ENCODE measurements at regions not wholly inside any gene's neighbourhood (a gene's known extent, or its start where the extent isn't known, plus 50 kb on each side); places are given as distances from the start of the nearest gene placed in this dataset.

- BruUV-seq (replicated peaks) = no TSS peak
- Histone ChIP-seq H3K9me3 (ENCODE audit: control insufficient read depth, insufficient read depth, low read depth, low read length) (no peaks in the 10 kb centered on the region), H3K4me3 (ENCODE audit: low read depth in 2 of 2, low read length in 2 of 2) (no peak overlapping the region), H3K27me3 (ENCODE audit: control insufficient read depth, insufficient read depth, low read length) (no peaks in the 10 kb centered on the region), H3K4me1 (ENCODE audit: control insufficient read depth, insufficient read depth, low read length) (no peaks in the 10 kb centered on the region), H3K36me3 (ENCODE audit: control insufficient read depth, insufficient read depth, low read length) (no peaks in the 10 kb centered on the region), H3K27ac (ENCODE audit: low read length) (no peak overlapping the region)
- no peak for ATAC-seq
- in situ Hi-C loops (cut with HindIII; ENCODE audit: low pct_unique_long_range_greater_than_20kb, low sequenced_read_pairs) = no loop called here
- DNase-seq (ENCODE audit: low read depth, low spot score) = no peak
- ChIA-PET POLR2A (no interaction called here), CTCF (no interaction called here)
- intact Hi-C loops (cut with micrococcal nuclease; ENCODE audit: unreplicated experiment) = no loop called here
- TF ChIP-seq TCF7L2 (IDR thresholded peaks at IDR 0.05; ENCODE audit: low read depth, low read length) = no peak
- TF ChIP-seq, protein P1, sequence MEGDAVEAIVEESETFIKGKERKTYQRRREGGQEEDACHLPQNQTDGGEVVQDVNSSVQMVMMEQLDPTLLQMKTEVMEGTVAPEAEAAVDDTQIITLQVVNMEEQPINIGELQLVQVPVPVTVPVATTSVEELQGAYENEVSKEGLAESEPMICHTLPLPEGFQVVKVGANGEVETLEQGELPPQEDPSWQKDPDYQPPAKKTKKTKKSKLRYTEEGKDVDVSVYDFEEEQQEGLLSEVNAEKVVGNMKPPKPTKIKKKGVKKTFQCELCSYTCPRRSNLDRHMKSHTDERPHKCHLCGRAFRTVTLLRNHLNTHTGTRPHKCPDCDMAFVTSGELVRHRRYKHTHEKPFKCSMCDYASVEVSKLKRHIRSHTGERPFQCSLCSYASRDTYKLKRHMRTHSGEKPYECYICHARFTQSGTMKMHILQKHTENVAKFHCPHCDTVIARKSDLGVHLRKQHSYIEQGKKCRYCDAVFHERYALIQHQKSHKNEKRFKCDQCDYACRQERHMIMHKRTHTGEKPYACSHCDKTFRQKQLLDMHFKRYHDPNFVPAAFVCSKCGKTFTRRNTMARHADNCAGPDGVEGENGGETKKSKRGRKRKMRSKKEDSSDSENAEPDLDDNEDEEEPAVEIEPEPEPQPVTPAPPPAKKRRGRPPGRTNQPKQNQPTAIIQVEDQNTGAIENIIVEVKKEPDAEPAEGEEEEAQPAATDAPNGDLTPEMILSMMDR (IDR thresholded peaks at IDR 0.05) = no peak
- no peak for TF ChIP-seq POLR2AphosphoS5 (IDR thresholded peaks at IDR 0.05; ENCODE audit: low read depth, low read length)
- TF ChIP-seq, protein P2, sequence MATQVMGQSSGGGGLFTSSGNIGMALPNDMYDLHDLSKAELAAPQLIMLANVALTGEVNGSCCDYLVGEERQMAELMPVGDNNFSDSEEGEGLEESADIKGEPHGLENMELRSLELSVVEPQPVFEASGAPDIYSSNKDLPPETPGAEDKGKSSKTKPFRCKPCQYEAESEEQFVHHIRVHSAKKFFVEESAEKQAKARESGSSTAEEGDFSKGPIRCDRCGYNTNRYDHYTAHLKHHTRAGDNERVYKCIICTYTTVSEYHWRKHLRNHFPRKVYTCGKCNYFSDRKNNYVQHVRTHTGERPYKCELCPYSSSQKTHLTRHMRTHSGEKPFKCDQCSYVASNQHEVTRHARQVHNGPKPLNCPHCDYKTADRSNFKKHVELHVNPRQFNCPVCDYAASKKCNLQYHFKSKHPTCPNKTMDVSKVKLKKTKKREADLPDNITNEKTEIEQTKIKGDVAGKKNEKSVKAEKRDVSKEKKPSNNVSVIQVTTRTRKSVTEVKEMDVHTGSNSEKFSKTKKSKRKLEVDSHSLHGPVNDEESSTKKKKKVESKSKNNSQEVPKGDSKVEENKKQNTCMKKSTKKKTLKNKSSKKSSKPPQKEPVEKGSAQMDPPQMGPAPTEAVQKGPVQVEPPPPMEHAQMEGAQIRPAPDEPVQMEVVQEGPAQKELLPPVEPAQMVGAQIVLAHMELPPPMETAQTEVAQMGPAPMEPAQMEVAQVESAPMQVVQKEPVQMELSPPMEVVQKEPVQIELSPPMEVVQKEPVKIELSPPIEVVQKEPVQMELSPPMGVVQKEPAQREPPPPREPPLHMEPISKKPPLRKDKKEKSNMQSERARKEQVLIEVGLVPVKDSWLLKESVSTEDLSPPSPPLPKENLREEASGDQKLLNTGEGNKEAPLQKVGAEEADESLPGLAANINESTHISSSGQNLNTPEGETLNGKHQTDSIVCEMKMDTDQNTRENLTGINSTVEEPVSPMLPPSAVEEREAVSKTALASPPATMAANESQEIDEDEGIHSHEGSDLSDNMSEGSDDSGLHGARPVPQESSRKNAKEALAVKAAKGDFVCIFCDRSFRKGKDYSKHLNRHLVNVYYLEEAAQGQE (IDR thresholded peaks at IDR 0.05; ENCODE audit: insufficient read depth in 1 of 2, low read depth in 2 of 2, low read length in 1 of 2) = no peak
- TF ChIP-seq SIN3A (IDR thresholded peaks at IDR 0.05; ENCODE audit: borderline replicate concordance, insufficient read depth, low read depth, low read length) = no peak
Observed at GRCh38 chr2:22902662-22903165, 482.3 kb upstream of the KLHL29 start.

GRCh38 chr2:22903616-22904015 lies 481.4 kb upstream of the KLHL29 start:
- H3K27ac ChIP-seq (ENCODE audit: low read length) = no peak overlapping the region
- TF ChIP-seq TCF7L2 (IDR thresholded peaks at IDR 0.05; ENCODE audit: low read depth, low read length) (no peak), SIN3A (IDR thresholded peaks at IDR 0.05; ENCODE audit: borderline replicate concordance, insufficient read depth, low read depth, low read length) (no peak), POLR2AphosphoS5 (IDR thresholded peaks at IDR 0.05; ENCODE audit: low read depth, low read length) (no peak)
- TF ChIP-seq, protein P1 (IDR thresholded peaks at IDR 0.05) = no peak
- TF ChIP-seq, protein P2 (IDR thresholded peaks at IDR 0.05; ENCODE audit: insufficient read depth in 1 of 2, low read depth in 2 of 2, low read length in 1 of 2) = no peak
- in situ Hi-C loops (cut with HindIII; ENCODE audit: low pct_unique_long_range_greater_than_20kb, low sequenced_read_pairs) = no loop called here
- H3K4me3 ChIP-seq (ENCODE audit: low read depth in 2 of 2, low read length in 2 of 2) = no peak overlapping the region
- CTCF ChIA-PET = no interaction called here
- no TSS peak for BruUV-seq (replicated peaks)
- POLR2A ChIA-PET = no interaction called here
- no peaks in the 10 kb centered on the region for H3K36me3 ChIP-seq (ENCODE audit: control insufficient read depth, insufficient read depth, low read length)
- no peaks in the 10 kb centered on the region for H3K4me1 ChIP-seq (ENCODE audit: control insufficient read depth, insufficient read depth, low read length)
- intact Hi-C loops (cut with micrococcal nuclease; ENCODE audit: unreplicated experiment) = no loop called here
- no peaks in the 10 kb centered on the region for H3K9me3 ChIP-seq (ENCODE audit: control insufficient read depth, insufficient read depth, low read depth, low read length)
- DNase-seq (ENCODE audit: low read depth, low spot score) (no peak), ATAC-seq (no peak)
- H3K27me3 ChIP-seq (ENCODE audit: control insufficient read depth, insufficient read depth, low read length) = no peaks in the 10 kb centered on the region

Measured in Panc1 (cell line).